H1 (cell line): ENCODE measurements at regions not wholly inside any gene's neighbourhood (a gene's known extent, or its start where the extent isn't known, plus 50 kb on each side); places are given as distances from the start of the nearest gene placed in this dataset.

ENCODE experiments used
- CTCF ChIA-PET: fragments of 300-600 bp; sonication (Branson Sonifier 250); formaldehyde crosslinking; loops from one replicate; lab custom pipeline; 2021; ENCODE audit not compliant: partially characterized antibody; lab: Charles Lee
- POLR2A ChIA-PET: fragments of 300-600 bp; sonication (Branson Sonifier 250); formaldehyde crosslinking; loops from one replicate; lab custom pipeline; 2021; ENCODE audit warnings: inconsistent platforms; ENCODE audit not compliant: partially characterized antibody; lab: Charles Lee
- DNase-seq, 2 experiments: peaks; one replicate each; pipeline versions ENCODE4 v3.0.0 to v3.0.0-alpha.2; 2010 to 2022; ENCODE audit warnings: low spot score in 2 of 2, low read depth in 1 of 2, mixed read lengths in 1 of 2
- FAIRE-seq: peaks from 2 replicates; lab custom pipeline; 2011; peaks lifted over from hg19 to GRCh38; lab: Jason Lieb, UNC
- H2AFZ ChIP-seq: 2 replicates; pipeline ENCODE4 v1.8.1; 2012; ENCODE audit warnings: low read length, inconsistent platforms
- H2AK5ac ChIP-seq: 2 replicates; pipeline ENCODE4 v1.6.1; 2013; ENCODE audit warnings: low read depth, low read length
- H2BK120ac ChIP-seq: replicated peaks from 2 replicates; pipeline ENCODE3; 2013; ENCODE audit warnings: low read depth, low read length, inconsistent platforms
- H2BK12ac ChIP-seq: 2 replicates; pipeline ENCODE4 v1.6.1; 2013; ENCODE audit warnings: low read depth, low read length
- H2BK15ac ChIP-seq: 2 replicates; pipeline ENCODE4 v1.6.1; 2013; ENCODE audit warnings: low read length
- H2BK20ac ChIP-seq: 2 replicates; pipeline ENCODE4 v1.6.1; 2013; ENCODE audit warnings: low read length
- H2BK5ac ChIP-seq: 2 replicates; pipeline ENCODE4 v1.6.1; 2013; ENCODE audit warnings: low read depth, low read length
- H3K14ac ChIP-seq: 2 replicates; pipeline ENCODE4 v1.6.1; 2013; ENCODE audit warnings: inconsistent platforms; ENCODE audit not compliant: insufficient read length
- H3K18ac ChIP-seq: 2 replicates; pipeline ENCODE4 v1.6.1; 2013; ENCODE audit warnings: low read length; ENCODE audit errors: extremely low read depth
- H3K23ac ChIP-seq: 2 replicates; pipeline ENCODE4 v1.6.1; 2013; ENCODE audit warnings: inconsistent platforms; ENCODE audit not compliant: insufficient read length
- H3K23me2 ChIP-seq: 2 replicates; pipeline ENCODE4 v1.6.1; 2013; ENCODE audit warnings: low read depth, low read length
- H3K27ac ChIP-seq: 2 replicates; pipeline ENCODE4 v1.6.1; 2011; ENCODE audit warnings: low read depth, low read length, inconsistent platforms
- H3K27me3 ChIP-seq, 4 experiments: replicated peaks in 1 of 4; 1 replicate in 1 of 4; 2 replicates in 3 of 4; pipeline versions ENCODE4 v1.6.1 to v1.8.1; 2011 to 2013; ENCODE audit warnings: low read length in 3 of 4, mild to moderate bottlenecking in 3 of 4, inconsistent platforms in 2 of 4, mixed read lengths in 2 of 4, moderate library complexity in 1 of 4; ENCODE audit not compliant: control insufficient read depth in 3 of 4, insufficient read depth in 3 of 4; ENCODE audit errors: extremely low read depth in 1 of 4
- H3K36me3 ChIP-seq, 4 experiments: 2 replicates each; pipeline versions ENCODE4 v1.6.1 to v1.8.1; 2011 to 2013; ENCODE audit warnings: mild to moderate bottlenecking in 4 of 4, low read length in 3 of 4, moderate library complexity in 2 of 4, control low read depth in 1 of 4, inconsistent platforms in 1 of 4; ENCODE audit not compliant: insufficient read depth in 4 of 4, control insufficient read depth in 2 of 4
- H3K4ac ChIP-seq: replicated peaks from 2 replicates; pipeline ENCODE3; 2013; ENCODE audit warnings: low read length, low read depth, mixed read lengths, inconsistent platforms; ENCODE audit not compliant: insufficient read length
- H3K4me1 ChIP-seq, 4 experiments: replicated peaks in 1 of 4; 1 replicate in 1 of 4; 2 replicates in 3 of 4; pipeline versions ENCODE4 v1.6.1 to v1.8.1; 2011 to 2013; ENCODE audit warnings: low read length in 3 of 4, inconsistent platforms in 2 of 4, mixed read lengths in 1 of 4; ENCODE audit not compliant: insufficient read depth in 4 of 4, control insufficient read depth in 3 of 4
- H3K4me2 ChIP-seq, 2 experiments: 2 replicates each; pipeline versions ENCODE4 v1.6.1 to v1.8.1; 2011 to 2013; ENCODE audit warnings: low read depth in 2 of 2, low read length in 2 of 2, control low read depth in 1 of 2, inconsistent platforms in 1 of 2, mild to moderate bottlenecking in 1 of 2; ENCODE audit not compliant: insufficient read depth in 1 of 2
- H3K4me3 ChIP-seq, 4 experiments: fragments of 200-600, 300-600 bp in 1 of 4; sonication (generic), shearing (Covaris generic), sonication (Bioruptor Twin) in 1 of 4; 2 replicates each; pipeline versions ENCODE4 v1.5.1 to v1.8.1; 2011 to 2016; ENCODE audit warnings: low read length in 4 of 4, low read depth in 3 of 4, control low read depth in 2 of 4, inconsistent platforms in 2 of 4, mild to moderate bottlenecking in 2 of 4, mixed read lengths in 1 of 4, moderate library complexity in 1 of 4; ENCODE audit not compliant: insufficient read depth in 2 of 4; ENCODE audit errors: extremely low read depth in 1 of 4
- H3K56ac ChIP-seq: replicated peaks from 2 replicates; pipeline ENCODE3; 2013; ENCODE audit warnings: low read depth, mild to moderate bottlenecking, mixed read lengths, low read length, inconsistent platforms; ENCODE audit not compliant: insufficient read length
- H3K79me1 ChIP-seq: 2 replicates; pipeline ENCODE4 v1.6.1; 2013; ENCODE audit warnings: low read depth, low read length, control low read depth
- H3K79me2 ChIP-seq, 2 experiments: 2 replicates each; pipeline versions ENCODE4 v1.6.1 to v1.8.1; 2012 to 2013; ENCODE audit warnings: low read length in 2 of 2, mild to moderate bottlenecking in 2 of 2, inconsistent platforms in 1 of 2; ENCODE audit not compliant: insufficient read depth in 2 of 2, control insufficient read depth in 1 of 2
- H3K9ac ChIP-seq, 4 experiments: replicated peaks in 1 of 4; 1 replicate in 1 of 4; 2 replicates in 3 of 4; pipeline versions ENCODE4 v1.6.1 to v1.8.1; 2011 to 2013; ENCODE audit warnings: low read depth in 3 of 4, low read length in 3 of 4, control low read depth in 2 of 4, mild to moderate bottlenecking in 2 of 4, moderate library complexity in 2 of 4, inconsistent platforms in 1 of 4; ENCODE audit errors: extremely low read depth in 1 of 4
- H3K9me3 ChIP-seq, 2 experiments: 2 replicates each; pipeline versions ENCODE4 v1.6.1 to v1.8.1; 2012 to 2013; ENCODE audit warnings: mild to moderate bottlenecking in 2 of 2, moderate library complexity in 2 of 2, control low read depth in 1 of 2, inconsistent platforms in 1 of 2, low read depth in 1 of 2, low read length in 1 of 2, mixed read lengths in 1 of 2; ENCODE audit not compliant: insufficient read depth in 2 of 2
- H4K20me1 ChIP-seq, 2 experiments: replicated peaks in 1 of 2; 2 replicates each; pipeline versions ENCODE3 to v1.8.1; 2011 to 2013; ENCODE audit warnings: inconsistent platforms in 2 of 2, low read length in 2 of 2, mild to moderate bottlenecking in 1 of 2; ENCODE audit not compliant: insufficient read depth in 2 of 2, control insufficient read depth in 1 of 2
- H4K5ac ChIP-seq: 2 replicates; pipeline ENCODE4 v1.6.1; 2013; ENCODE audit warnings: low read length, low read depth, mixed read lengths, inconsistent platforms; ENCODE audit not compliant: insufficient read length
- H4K8ac ChIP-seq: 2 replicates; pipeline ENCODE4 v1.8.0; 2013; ENCODE audit warnings: mild to moderate bottlenecking, moderate library complexity, low read length, inconsistent platforms; ENCODE audit not compliant: insufficient read depth; ENCODE audit errors: extremely low read depth
- H4K91ac ChIP-seq: replicated peaks from 2 replicates; pipeline ENCODE3; 2013; ENCODE audit warnings: low read length, mixed read lengths, inconsistent platforms; ENCODE audit not compliant: insufficient read length
- BCL11A ChIP-seq, 2 experiments: IDR thresholded peaks; one replicate each; pipeline ENCODE4 v1.6.1; 2011; ENCODE audit warnings: low read depth in 2 of 2, low read length in 2 of 2, mild to moderate bottlenecking in 2 of 2
- CBX5 ChIP-seq: fragments of 300-800, 300-1000 bp; sonication (generic); IDR thresholded peaks from 2 replicates; pipeline ENCODE4 v1.7.1; 2016; ENCODE audit warnings: antibody characterized with exemption, low read length, low read depth
- CTBP2 ChIP-seq: IDR thresholded peaks from 2 replicates; pipeline ENCODE4 v1.7.0; 2011; ENCODE audit warnings: borderline replicate concordance, mild to moderate bottlenecking, moderate library complexity, mixed read lengths, low read length; ENCODE audit not compliant: insufficient read depth, insufficient read length
- HDAC2 ChIP-seq, 2 experiments: fragments of 300-600 bp in 1 of 2; sonication (generic) in 1 of 2; IDR thresholded peaks; 2 replicates each; pipeline ENCODE4 v1.6.1; 2011 to 2012; ENCODE audit warnings: low read depth in 2 of 2, low read length in 2 of 2, mild to moderate bottlenecking in 2 of 2, moderate library complexity in 2 of 2, borderline replicate concordance in 1 of 2, inconsistent platforms in 1 of 2
- RAD21 ChIP-seq, 2 experiments: IDR thresholded peaks in 1 of 2; conservative IDR thresholded peaks in 1 of 2; 2 replicates each; pipeline ENCODE4 v1.6.1; 2011; ENCODE audit warnings: low read depth in 2 of 2, low read length in 2 of 2, improper control_type of control experiment in 1 of 2, inconsistent platforms in 1 of 2, mild to moderate bottlenecking in 1 of 2, moderate library complexity in 1 of 2
- SAP30 ChIP-seq: fragments of 300-600 bp; sonication (generic); IDR thresholded peaks from 2 replicates; pipeline ENCODE4 v1.7.1; 2012; ENCODE audit warnings: low read length, moderate library complexity, mild to moderate bottlenecking, inconsistent platforms; ENCODE audit not compliant: insufficient read depth, insufficient replicate concordance
- SIN3A ChIP-seq, 2 experiments: IDR thresholded peaks in 1 of 2; conservative IDR thresholded peaks in 1 of 2; 2 replicates each; pipeline ENCODE4 v1.6.1; 2011 to 2012; ENCODE audit warnings: low read length in 2 of 2, improper control_type of control experiment in 1 of 2, low read depth in 1 of 2, mild to moderate bottlenecking in 1 of 2
- SP1 ChIP-seq: IDR thresholded peaks from 2 replicates; pipeline ENCODE4 v1.6.1; 2011; ENCODE audit warnings: low read depth, low read length
- SRF ChIP-seq: IDR thresholded peaks from 2 replicates; pipeline ENCODE4 v1.6.1; 2011; ENCODE audit warnings: mild to moderate bottlenecking, low read depth, low read length, moderate library complexity
- TAF7 ChIP-seq: optimal IDR thresholded peaks from 2 replicates; pipeline ENCODE3; 2011; ENCODE audit warnings: low read depth, mild to moderate bottlenecking, inconsistent platforms, low read length, moderate library complexity, borderline replicate concordance
- WGBS, 2 experiments: shearing (Covaris generic) in 1 of 2; methylation state at CpG; one replicate each; pipeline versions ENCODE4 v1.1.6 to v1.1.7; 2013 to 2015; ENCODE audit warnings: low lambda C conversion rate in 2 of 2, mixed read lengths in 2 of 2, inconsistent platforms in 1 of 2, low coverage in 1 of 2, missing lambda C conversion rate in 1 of 2; ENCODE audit not compliant: insufficient replicate concordance in 2 of 2, insufficient coverage in 1 of 2, insufficient read length in 1 of 2; ENCODE audit errors: extremely low coverage in 1 of 2, missing lambda C conversion rate in 1 of 2; 5-methylcytosine and 5-hydroxymethylcytosine counted together
- TF ChIP-seq, protein P1 (sequence below): IDR thresholded peaks from 2 replicates; pipeline ENCODE4 v1.6.1; 2012; ENCODE audit warnings: inconsistent platforms

DNA sequence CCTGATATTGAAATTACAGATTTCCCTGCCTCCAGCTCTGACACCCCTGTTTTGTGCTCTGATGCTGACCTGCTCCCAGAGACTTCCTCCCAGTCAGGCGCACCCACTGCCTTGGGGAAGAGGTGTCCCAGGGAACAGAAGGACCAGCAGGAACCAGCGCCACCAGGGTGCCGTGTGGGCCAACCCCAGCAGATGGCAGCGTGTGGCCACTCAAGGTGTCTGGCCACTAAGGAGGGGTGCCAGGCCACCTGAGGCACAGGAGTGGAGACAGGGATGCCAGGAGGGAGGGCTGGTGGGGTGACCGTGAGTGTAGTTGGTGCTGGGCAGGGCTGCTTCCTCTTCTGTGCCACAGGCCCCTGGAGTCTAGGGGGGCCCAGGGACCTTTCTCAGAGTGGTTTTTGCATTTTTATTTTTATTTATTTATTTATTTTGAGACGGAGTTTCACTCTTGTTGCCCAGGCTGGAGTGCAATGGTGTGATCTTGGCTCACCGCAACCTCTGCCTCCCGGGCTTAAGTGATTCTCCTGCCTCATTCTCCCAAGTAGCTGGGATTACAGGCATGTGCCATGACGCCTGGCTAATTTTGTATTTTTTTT, 56.0 kb downstream of the TEX44 start:
- Histone ChIP-seq H3K23me2 (no peaks in the 10 kb centered on the region), H3K4me2 (no peak overlapping the region), H3K27ac (no peak overlapping the region), H4K20me1 (no peaks in the 10 kb centered on the region), H2AFZ (no peak overlapping the region), H3K4me1 (peaks cover 2 to 7% (median 3%) of the 10 kb centered on the region in 4 experiments; a peak in 4 of 7 replicates), H2BK120ac (no peak overlapping the region), H3K79me2 (no peaks in the 10 kb centered on the region), H3K79me1 (no peaks in the 10 kb centered on the region), H3K9me3 (no peaks in the 10 kb centered on the region), H4K5ac (no peak overlapping the region), H3K9ac (no peak overlapping the region), H2BK5ac (no peak overlapping the region), H2BK20ac (no peak overlapping the region), H3K56ac (no peak overlapping the region), H2BK12ac (no peak overlapping the region), H4K91ac (no peak overlapping the region), H4K8ac (no peak overlapping the region; the same call in 1 of the 2 replicates), H3K23ac (no peak overlapping the region), H3K14ac (no peak overlapping the region), H3K4ac (no peak overlapping the region), H2BK15ac (no peak overlapping the region), H3K36me3 (no peaks in the 10 kb centered on the region), H3K27me3 (no peaks in the 10 kb centered on the region), H3K18ac (no peak overlapping the region), H2AK5ac (no peak overlapping the region), H3K4me3 (no peak overlapping the region)
- CTCF ChIA-PET = interaction anchor here (0.8 to 8.4 kb wide), 17 partner anchors 10 to 109 kb away, joined by 3 to 163 read pairs (median 5); no protein-coding TSS in a partner anchor
- POLR2A ChIA-PET = interaction anchor here (0.8 to 3.7 kb wide), 6 partner anchors 10 to 184 kb away, joined by 3 to 28 read pairs (median 4); partner anchors contain the start of gene NCL
- DNase-seq = peak in 1 of 2 experiments; percentile 88
- peak; percentile 19 for FAIRE-seq
- 65% methylated on average over 9 of the region's 9 CpGs; no CpG with 5 or more reads in 1 of the 2 experiments for WGBS, 2 experiments
- no peak for TF ChIP-seq SRF
- TF ChIP-seq SIN3A (conservative IDR thresholded peaks at IDR 0.05 in 1 of 2, IDR thresholded peaks at IDR 0.05 in 1 of 2; ENCODE audit: low read depth in 1 of 2, low read length in 2 of 2) = no peak
- TF ChIP-seq, protein P1, sequence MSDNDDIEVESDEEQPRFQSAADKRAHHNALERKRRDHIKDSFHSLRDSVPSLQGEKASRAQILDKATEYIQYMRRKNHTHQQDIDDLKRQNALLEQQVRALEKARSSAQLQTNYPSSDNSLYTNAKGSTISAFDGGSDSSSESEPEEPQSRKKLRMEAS = peak; percentile 41; the same call in 1 of the 2 replicates
- TF ChIP-seq HDAC2 (IDR thresholded peaks at IDR 0.05; ENCODE audit: borderline replicate concordance in 1 of 2, low read depth in 2 of 2, low read length in 2 of 2) = no peak
- no peak for TF ChIP-seq SAP30
- TF ChIP-seq CBX5 = no peak
- TF ChIP-seq BCL11A (IDR thresholded peaks at IDR 0.05; ENCODE audit: low read depth in 2 of 2, low read length in 2 of 2) = no peak
- TF ChIP-seq CTBP2 = no peak
- no peak for TF ChIP-seq TAF7
- peak; percentile 87 to 92 for TF ChIP-seq RAD21 (IDR thresholded peaks at IDR 0.05 in 1 of 2, conservative IDR thresholded peaks at IDR 0.05 in 1 of 2; ENCODE audit: low read depth in 2 of 2, low read length in 2 of 2)
- TF ChIP-seq SP1 = no peak
